Peyer's patch (tissue), 4 donors: ENCODE measurements at regions not wholly inside any gene's neighbourhood (a gene's known extent, or its start where the extent isn't known, plus 50 kb on each side); places are given as distances from the start of the nearest gene placed in this dataset.

Experiments
- POLR2A ChIP-seq, 2 donors: fragments of 450-650 bp; IDR thresholded peaks; one replicate each; pipeline ENCODE4 v1.5.1; 2017; ENCODE audit warnings: antibody characterized with exemption in 2 of 2, mild to moderate bottlenecking in 2 of 2, moderate library complexity in 2 of 2
- TF ChIP-seq, protein P1 (sequence below), 6 experiments: fragments of 450-650 bp in 4 of 6; fragments of 200-600 bp in 2 of 6; sonication (generic) in 1 of 6; IDR thresholded peaks; one replicate each; pipeline ENCODE4 v1.5.1; 2017 to 2019; ENCODE audit warnings: antibody characterized with exemption in 6 of 6, mild to moderate bottlenecking in 3 of 6, moderate library complexity in 1 of 6

DNA sequence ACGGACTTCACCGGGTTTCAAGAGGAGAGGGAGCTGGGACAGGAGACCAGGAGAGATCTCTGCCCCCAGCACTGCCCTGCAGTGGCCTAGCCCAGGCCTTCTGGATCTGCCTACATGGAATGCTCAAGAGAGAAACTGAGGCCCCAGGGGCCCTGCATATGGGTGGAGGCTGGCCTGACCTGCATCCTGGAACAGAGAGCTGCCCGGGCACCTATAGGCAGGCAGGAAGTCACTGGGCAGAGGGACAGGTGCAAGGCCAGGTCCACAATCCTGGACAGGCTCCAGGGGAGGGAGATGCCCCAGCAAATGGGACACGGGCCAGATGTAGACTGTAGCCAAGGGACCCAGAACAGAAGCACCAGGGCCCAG, 98.5 kb upstream of the RUFY1 start:
- TF ChIP-seq, protein P1, sequence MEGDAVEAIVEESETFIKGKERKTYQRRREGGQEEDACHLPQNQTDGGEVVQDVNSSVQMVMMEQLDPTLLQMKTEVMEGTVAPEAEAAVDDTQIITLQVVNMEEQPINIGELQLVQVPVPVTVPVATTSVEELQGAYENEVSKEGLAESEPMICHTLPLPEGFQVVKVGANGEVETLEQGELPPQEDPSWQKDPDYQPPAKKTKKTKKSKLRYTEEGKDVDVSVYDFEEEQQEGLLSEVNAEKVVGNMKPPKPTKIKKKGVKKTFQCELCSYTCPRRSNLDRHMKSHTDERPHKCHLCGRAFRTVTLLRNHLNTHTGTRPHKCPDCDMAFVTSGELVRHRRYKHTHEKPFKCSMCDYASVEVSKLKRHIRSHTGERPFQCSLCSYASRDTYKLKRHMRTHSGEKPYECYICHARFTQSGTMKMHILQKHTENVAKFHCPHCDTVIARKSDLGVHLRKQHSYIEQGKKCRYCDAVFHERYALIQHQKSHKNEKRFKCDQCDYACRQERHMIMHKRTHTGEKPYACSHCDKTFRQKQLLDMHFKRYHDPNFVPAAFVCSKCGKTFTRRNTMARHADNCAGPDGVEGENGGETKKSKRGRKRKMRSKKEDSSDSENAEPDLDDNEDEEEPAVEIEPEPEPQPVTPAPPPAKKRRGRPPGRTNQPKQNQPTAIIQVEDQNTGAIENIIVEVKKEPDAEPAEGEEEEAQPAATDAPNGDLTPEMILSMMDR (IDR thresholded peaks at IDR 0.05): no peak
- no peak for TF ChIP-seq POLR2A (IDR thresholded peaks at IDR 0.05)
